ENCODE measurements at regions not wholly inside any gene's neighbourhood (a gene's known extent, or its start where the extent isn't known, plus 50 kb on each side); places are given as distances from the start of the nearest gene placed in this dataset.

- Histone ChIP-seq H3K9me3 (ENCODE audit: low read length) (no peaks in the 10 kb centered on the region), H3K9me2 (ENCODE audit: insufficient read depth, low read length) (no peaks in the 10 kb centered on the region), H3K4me3 (ENCODE audit: low read depth, low read length, poor library complexity, severe bottlenecking) (no peak overlapping the region), H3K4me2 (ENCODE audit: low read length) (no peak overlapping the region), H3K79me2 (ENCODE audit: insufficient read depth, low read depth, low read length) (no peaks in the 10 kb centered on the region), H2AFZ (ENCODE audit: low read length) (no peak overlapping the region), H3K36me3 (ENCODE audit: insufficient read depth, low read length) (no peaks in the 10 kb centered on the region), H4K20me1 (ENCODE audit: insufficient read depth, low read length) (no peaks in the 10 kb centered on the region), H3K4me1 (ENCODE audit: insufficient read depth, low read length, poor library complexity, severe bottlenecking) (no peaks in the 10 kb centered on the region), H3K27ac (ENCODE audit: low read depth, low read length, poor library complexity, severe bottlenecking) (no peak overlapping the region)
- BruUV-seq (replicated peaks) = no TSS peak
- TF ChIP-seq CTCF (conservative IDR thresholded peaks at IDR 0.05; ENCODE audit: low read length) (no peak), EZH2phosphoT487 (IDR thresholded peaks at IDR 0.05; ENCODE audit: borderline replicate concordance, low read depth, low read length) (no peak)
- DNase-seq (ENCODE audit: low spot score) = no peak
- ChIA-PET CTCF (ENCODE audit: unreplicated experiment) (no interaction called here), POLR2A (no interaction called here)
- intact Hi-C loops (cut with micrococcal nuclease; ENCODE audit: unreplicated experiment) = no loop called here
Measured at GRCh38 chr1:238233966-238234365, 343.2 kb upstream of the ZP4 start.

GRCh38 chr1:238232084-238232710, 341.5 kb upstream of the ZP4 start:
- no peaks in the 10 kb centered on the region for H3K9me2 ChIP-seq (ENCODE audit: insufficient read depth, low read length)
- TF ChIP-seq EZH2phosphoT487 (IDR thresholded peaks at IDR 0.05; ENCODE audit: borderline replicate concordance, low read depth, low read length) = no peak

GRCh38 chr1:238226810-238227209, 336.1 kb upstream of the ZP4 start:
- no peaks in the 10 kb centered on the region for H3K4me1 ChIP-seq (ENCODE audit: insufficient read depth, low read length, poor library complexity, severe bottlenecking)
- H3K27ac ChIP-seq (ENCODE audit: low read depth, low read length, poor library complexity, severe bottlenecking) = no peak overlapping the region
- TF ChIP-seq CTCF (conservative IDR thresholded peaks at IDR 0.05; ENCODE audit: low read length) (no peak), EZH2phosphoT487 (IDR thresholded peaks at IDR 0.05; ENCODE audit: borderline replicate concordance, low read depth, low read length) (no peak)
- no peaks in the 10 kb centered on the region for H3K79me2 ChIP-seq (ENCODE audit: insufficient read depth, low read depth, low read length)
- H3K9me3 ChIP-seq (ENCODE audit: low read length) = no peaks in the 10 kb centered on the region
- H3K36me3 ChIP-seq (ENCODE audit: insufficient read depth, low read length) = no peaks in the 10 kb centered on the region
- CTCF ChIA-PET (ENCODE audit: unreplicated experiment) = no interaction called here
- H3K4me2 ChIP-seq (ENCODE audit: low read length) = no peak overlapping the region
- no peaks in the 10 kb centered on the region for H4K20me1 ChIP-seq (ENCODE audit: insufficient read depth, low read length)
- no peak overlapping the region for H3K4me3 ChIP-seq (ENCODE audit: low read depth, low read length, poor library complexity, severe bottlenecking)
- no peak for DNase-seq (ENCODE audit: low spot score)
- H2AFZ ChIP-seq (ENCODE audit: low read length) = no peak overlapping the region
- intact Hi-C loops (cut with micrococcal nuclease; ENCODE audit: unreplicated experiment) = no loop called here
- no TSS peak for BruUV-seq (replicated peaks)
- POLR2A ChIA-PET = no interaction called here
- H3K9me2 ChIP-seq (ENCODE audit: insufficient read depth, low read length) = no peaks in the 10 kb centered on the region

More at GRCh38 chr1:238232084-238232710, 341.5 kb upstream of the ZP4 start:
- Histone ChIP-seq H3K79me2 (ENCODE audit: insufficient read depth, low read depth, low read length) (no peaks in the 10 kb centered on the region), H4K20me1 (ENCODE audit: insufficient read depth, low read length) (no peaks in the 10 kb centered on the region), H3K4me3 (ENCODE audit: low read depth, low read length, poor library complexity, severe bottlenecking) (no peak overlapping the region), H3K9me3 (ENCODE audit: low read length) (no peaks in the 10 kb centered on the region), H3K4me2 (ENCODE audit: low read length) (no peak overlapping the region), H3K4me1 (ENCODE audit: insufficient read depth, low read length, poor library complexity, severe bottlenecking) (no peaks in the 10 kb centered on the region), H3K36me3 (ENCODE audit: insufficient read depth, low read length) (no peaks in the 10 kb centered on the region), H2AFZ (ENCODE audit: low read length) (no peak overlapping the region), H3K27ac (ENCODE audit: low read depth, low read length, poor library complexity, severe bottlenecking) (no peak overlapping the region)
- no TSS peak for BruUV-seq (replicated peaks)
- intact Hi-C loops (cut with micrococcal nuclease; ENCODE audit: unreplicated experiment) = no loop called here
- ChIA-PET CTCF (ENCODE audit: unreplicated experiment) (no interaction called here), POLR2A (interaction anchor here (0.7 kb wide), 1 partner anchor 1270 kb away, joined by 4 read pairs; no protein-coding TSS in a partner anchor)
- no peak for DNase-seq (ENCODE audit: low spot score)

Measured in OCI-LY7 (cell line).